SH-SY5Y (cell line): ENCODE measurements at regions not wholly inside any gene's neighbourhood (a gene's known extent, or its start where the extent isn't known, plus 50 kb on each side); places are given as distances from the start of the nearest gene placed in this dataset.

Experiments used
- GATA2 ChIP-seq: IDR thresholded peaks from 2 replicates; pipeline ENCODE4 v1.6.1; 2011; ENCODE audit warnings: mild to moderate bottlenecking, low read depth, low read length
- GATA3 ChIP-seq: IDR thresholded peaks from 2 replicates; pipeline ENCODE4 v1.6.1; 2011; ENCODE audit warnings: low read depth, mild to moderate bottlenecking, low read length, moderate library complexity

DNA sequence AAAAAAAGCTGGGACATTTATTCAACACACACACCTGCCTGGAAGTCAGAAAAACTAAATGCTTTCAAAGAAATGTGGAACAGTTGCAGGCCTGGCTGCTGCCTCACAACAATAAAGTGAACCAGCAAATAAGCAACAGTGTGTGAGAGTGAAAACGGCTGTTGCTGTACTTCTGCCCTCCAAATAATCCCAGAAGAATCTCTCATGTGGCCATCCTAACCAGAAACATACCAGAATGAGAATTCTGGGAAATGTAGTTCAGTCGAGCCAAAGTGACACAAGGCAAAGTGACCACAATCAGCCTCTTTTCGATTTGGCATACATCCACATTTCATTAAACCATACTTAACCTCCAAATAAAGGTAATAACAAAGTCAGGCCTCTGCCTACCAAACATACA is 204.5 kb downstream of the SLC7A11 start:
- no peak for TF ChIP-seq GATA3
- no peak for TF ChIP-seq GATA2
